Ishikawa (cell line): ENCODE measurements at regions not wholly inside any gene's neighbourhood (a gene's known extent, or its start where the extent isn't known, plus 50 kb on each side); places are given as distances from the start of the nearest gene placed in this dataset.

ENCODE experiments used
- EGR1 ChIP-seq: IDR thresholded peaks from 2 replicates; pipeline ENCODE4 v1.6.1; 2012
- EP300 ChIP-seq: IDR thresholded peaks from 2 replicates; pipeline ENCODE4 v1.6.1; 2012; ENCODE audit warnings: borderline replicate concordance
- FOXM1 ChIP-seq: IDR thresholded peaks from 2 replicates; pipeline ENCODE4 v1.6.1; 2012; ENCODE audit warnings: low read depth, borderline replicate concordance
- MAX ChIP-seq: IDR thresholded peaks from 2 replicates; pipeline ENCODE4 v1.6.1; 2012
- RAD21 ChIP-seq: IDR thresholded peaks from 2 replicates; pipeline ENCODE4 v1.6.1; 2012; ENCODE audit warnings: low read depth
- TAF1 ChIP-seq: IDR thresholded peaks from 2 replicates; pipeline ENCODE4 v1.6.1; 2012; ENCODE audit warnings: low read depth, mild to moderate bottlenecking
- TCF12 ChIP-seq: IDR thresholded peaks from 2 replicates; pipeline ENCODE4 v1.6.1; 2012; ENCODE audit warnings: low read depth
- TEAD4 ChIP-seq: IDR thresholded peaks from 2 replicates; pipeline ENCODE4 v1.6.1; 2012
- USF1 ChIP-seq: IDR thresholded peaks from 2 replicates; pipeline ENCODE4 v1.6.1; 2012
- YY1 ChIP-seq: IDR thresholded peaks from 2 replicates; pipeline ENCODE4 v1.6.1; 2012; ENCODE audit warnings: low read depth
- ZBTB7A ChIP-seq: IDR thresholded peaks from 2 replicates; pipeline ENCODE4 v1.6.1; 2012; ENCODE audit warnings: low read depth
- TF ChIP-seq, protein P1 (sequence below): IDR thresholded peaks from 2 replicates; pipeline ENCODE4 v1.6.1; 2012; ENCODE audit warnings: low read depth, mild to moderate bottlenecking

DNA sequence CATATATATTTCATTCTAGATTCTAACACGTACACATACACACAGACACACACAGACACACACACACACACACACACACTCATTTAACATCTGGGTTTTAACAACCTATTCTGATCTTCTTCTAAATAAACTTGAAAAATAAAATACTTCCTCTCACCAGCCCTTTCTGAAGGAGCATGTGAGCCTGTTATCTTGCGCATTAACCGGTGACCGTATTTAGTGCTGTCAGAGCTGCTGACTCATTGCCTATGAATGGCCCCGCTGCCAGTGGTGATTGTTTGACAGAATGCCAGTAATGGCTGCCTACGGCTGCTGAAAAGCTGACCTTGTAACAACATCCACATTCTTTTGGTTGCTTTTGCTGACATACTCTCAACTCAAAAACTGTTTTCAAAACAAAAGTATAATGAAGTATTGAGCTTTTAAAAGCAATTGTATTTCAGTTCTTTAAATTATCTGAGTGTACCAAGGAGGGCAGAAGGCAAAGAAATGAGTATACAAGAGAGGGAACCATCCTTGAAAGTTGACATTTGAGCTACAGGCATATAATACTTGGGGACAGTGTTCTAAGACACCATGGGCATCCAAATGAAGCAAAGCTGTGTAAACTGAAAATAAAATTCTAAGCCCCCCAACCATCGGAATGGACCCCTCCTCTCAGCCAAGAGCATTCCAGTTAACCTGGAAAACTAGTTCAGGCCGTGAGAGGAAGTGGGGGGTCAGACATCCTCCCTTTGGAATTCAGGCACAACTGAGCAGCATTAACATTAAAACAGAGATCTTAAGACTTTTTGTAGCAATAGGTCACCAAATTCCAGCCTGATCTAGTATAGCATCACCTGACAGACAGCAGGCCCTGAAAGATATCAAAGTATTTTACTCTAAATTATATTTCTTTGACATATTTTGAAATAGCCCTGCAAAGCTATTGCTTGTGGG, 50.2 kb upstream of the DTNA start:
- TF ChIP-seq RAD21 (no peak), EP300 (no peak), MAX (no peak), USF1 (no peak), TAF1 (no peak), FOXM1 (no peak), EGR1 (no peak), ZBTB7A (no peak), TCF12 (no peak), YY1 (peak; percentile 88), TEAD4 (no peak)
- TF ChIP-seq, protein P1, sequence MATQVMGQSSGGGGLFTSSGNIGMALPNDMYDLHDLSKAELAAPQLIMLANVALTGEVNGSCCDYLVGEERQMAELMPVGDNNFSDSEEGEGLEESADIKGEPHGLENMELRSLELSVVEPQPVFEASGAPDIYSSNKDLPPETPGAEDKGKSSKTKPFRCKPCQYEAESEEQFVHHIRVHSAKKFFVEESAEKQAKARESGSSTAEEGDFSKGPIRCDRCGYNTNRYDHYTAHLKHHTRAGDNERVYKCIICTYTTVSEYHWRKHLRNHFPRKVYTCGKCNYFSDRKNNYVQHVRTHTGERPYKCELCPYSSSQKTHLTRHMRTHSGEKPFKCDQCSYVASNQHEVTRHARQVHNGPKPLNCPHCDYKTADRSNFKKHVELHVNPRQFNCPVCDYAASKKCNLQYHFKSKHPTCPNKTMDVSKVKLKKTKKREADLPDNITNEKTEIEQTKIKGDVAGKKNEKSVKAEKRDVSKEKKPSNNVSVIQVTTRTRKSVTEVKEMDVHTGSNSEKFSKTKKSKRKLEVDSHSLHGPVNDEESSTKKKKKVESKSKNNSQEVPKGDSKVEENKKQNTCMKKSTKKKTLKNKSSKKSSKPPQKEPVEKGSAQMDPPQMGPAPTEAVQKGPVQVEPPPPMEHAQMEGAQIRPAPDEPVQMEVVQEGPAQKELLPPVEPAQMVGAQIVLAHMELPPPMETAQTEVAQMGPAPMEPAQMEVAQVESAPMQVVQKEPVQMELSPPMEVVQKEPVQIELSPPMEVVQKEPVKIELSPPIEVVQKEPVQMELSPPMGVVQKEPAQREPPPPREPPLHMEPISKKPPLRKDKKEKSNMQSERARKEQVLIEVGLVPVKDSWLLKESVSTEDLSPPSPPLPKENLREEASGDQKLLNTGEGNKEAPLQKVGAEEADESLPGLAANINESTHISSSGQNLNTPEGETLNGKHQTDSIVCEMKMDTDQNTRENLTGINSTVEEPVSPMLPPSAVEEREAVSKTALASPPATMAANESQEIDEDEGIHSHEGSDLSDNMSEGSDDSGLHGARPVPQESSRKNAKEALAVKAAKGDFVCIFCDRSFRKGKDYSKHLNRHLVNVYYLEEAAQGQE, result no peak
